Large intestine (tissue), 3 donors: ENCODE measurements at regions not wholly inside any gene's neighbourhood (a gene's known extent, or its start where the extent isn't known, plus 50 kb on each side); places are given as distances from the start of the nearest gene placed in this dataset.

Experiments used
- DNase-seq, 2 donors: peaks; one replicate each; pipeline versions ENCODE4 v3.0.0 to v3.0.0-alpha.2; 2013
- H3K27ac ChIP-seq: one replicate; pipeline ENCODE4 v1.5.1; 2013; ENCODE audit warnings: low read length
- H3K27me3 ChIP-seq: 2 replicates; pipeline ENCODE4 v1.6.1; 2013; ENCODE audit warnings: low read length; ENCODE audit not compliant: control insufficient read depth, insufficient read depth
- H3K36me3 ChIP-seq: 2 replicates; pipeline ENCODE4 v1.6.1; 2013; ENCODE audit warnings: low read length; ENCODE audit not compliant: control insufficient read depth, insufficient read depth
- H3K4me1 ChIP-seq: one replicate; pipeline ENCODE4 v1.6.1; 2013; ENCODE audit warnings: low read length; ENCODE audit not compliant: control insufficient read depth, insufficient read depth
- H3K4me3 ChIP-seq: one replicate; pipeline ENCODE4 v1.5.1; 2013; ENCODE audit warnings: low read length
- H3K9me3 ChIP-seq: one replicate; pipeline ENCODE4 v1.6.1; 2013; ENCODE audit warnings: mild to moderate bottlenecking, low read depth, low read length, moderate library complexity; ENCODE audit not compliant: control insufficient read depth
- WGBS: methylation state at CpG from one replicate; pipeline ENCODE4 v1.1.5; 2013; ENCODE audit warnings: low lambda C conversion rate; ENCODE audit not compliant: insufficient coverage; 5-methylcytosine and 5-hydroxymethylcytosine counted together

GRCh38 chr6:97841763-97842162, 558.7 kb upstream of the MMS22L start:
- WGBS: 100% methylated on average over 1 of the region's 3 CpGs
- Histone ChIP-seq H3K9me3 (no peaks in the 10 kb centered on the region), H3K4me3 (no peak overlapping the region), H3K36me3 (no peaks in the 10 kb centered on the region), H3K4me1 (no peaks in the 10 kb centered on the region), H3K27me3 (no peaks in the 10 kb centered on the region), H3K27ac (no peak overlapping the region)
- no peak for DNase-seq

GRCh38 chr6:97842521-97842920, 559.5 kb upstream of the MMS22L start:
- Histone ChIP-seq H3K4me3 (no peak overlapping the region), H3K27ac (no peak overlapping the region), H3K27me3 (no peaks in the 10 kb centered on the region), H3K4me1 (no peaks in the 10 kb centered on the region), H3K36me3 (no peaks in the 10 kb centered on the region), H3K9me3 (no peaks in the 10 kb centered on the region)
- WGBS: 94% methylated on average over 2 of the region's 2 CpGs
- no peak for DNase-seq

GRCh38 chr6:97849390-97849789, 566.4 kb upstream of the MMS22L start:
- H3K27ac ChIP-seq: no peak overlapping the region
- H3K9me3 ChIP-seq: no peaks in the 10 kb centered on the region
- WGBS: no CpG with 5 or more reads among the region's 2 CpGs
- H3K4me3 ChIP-seq: no peak overlapping the region
- no peaks in the 10 kb centered on the region for H3K4me1 ChIP-seq
- no peaks in the 10 kb centered on the region for H3K27me3 ChIP-seq
- H3K36me3 ChIP-seq: no peaks in the 10 kb centered on the region
- DNase-seq: no peak

- Histone ChIP-seq H3K4me1 (no peaks in the 10 kb centered on the region), H3K9me3 (no peaks in the 10 kb centered on the region), H3K27me3 (no peaks in the 10 kb centered on the region), H3K27ac (no peak overlapping the region), H3K36me3 (no peaks in the 10 kb centered on the region), H3K4me3 (no peak overlapping the region)
- DNase-seq: no peak
- 0% methylated on average over 2 of the region's 5 CpGs for WGBS
Observed at GRCh38 chr6:97850458-97851212, 567.6 kb upstream of the MMS22L start.

- H3K36me3 ChIP-seq: no peaks in the 10 kb centered on the region
- H3K4me1 ChIP-seq: no peaks in the 10 kb centered on the region
- no peak overlapping the region for H3K27ac ChIP-seq
- H3K27me3 ChIP-seq: no peaks in the 10 kb centered on the region
- no peak overlapping the region for H3K4me3 ChIP-seq
- no peaks in the 10 kb centered on the region for H3K9me3 ChIP-seq
- DNase-seq: no peak
Observed at GRCh38 chr6:97863697-97864096, 580.7 kb upstream of the MMS22L start.

- Histone ChIP-seq H3K9me3 (no peaks in the 10 kb centered on the region), H3K4me1 (no peaks in the 10 kb centered on the region), H3K27ac (no peak overlapping the region), H3K27me3 (no peaks in the 10 kb centered on the region), H3K4me3 (no peak overlapping the region), H3K36me3 (no peaks in the 10 kb centered on the region)
- 100% methylated on average over 2 of the region's 4 CpGs for WGBS
- no peak for DNase-seq
Observed at GRCh38 chr6:97864366-97864765, 581.4 kb upstream of the MMS22L start.

GRCh38 chr6:97864826-97865225, 581.8 kb upstream of the MMS22L start:
- no peak for DNase-seq
- no peaks in the 10 kb centered on the region for H3K9me3 ChIP-seq
- no peaks in the 10 kb centered on the region for H3K27me3 ChIP-seq
- H3K4me3 ChIP-seq: no peak overlapping the region
- no peaks in the 10 kb centered on the region for H3K36me3 ChIP-seq
- WGBS: 71% methylated on average over 1 of the region's 2 CpGs
- no peaks in the 10 kb centered on the region for H3K4me1 ChIP-seq
- H3K27ac ChIP-seq: no peak overlapping the region

- Histone ChIP-seq H3K4me1 (no peaks in the 10 kb centered on the region), H3K27ac (no peak overlapping the region), H3K27me3 (no peaks in the 10 kb centered on the region), H3K36me3 (no peaks in the 10 kb centered on the region), H3K9me3 (no peaks in the 10 kb centered on the region), H3K4me3 (no peak overlapping the region)
- WGBS: no CpG with 5 or more reads among the region's 2 CpGs
- no peak for DNase-seq
Observed at GRCh38 chr6:97865612-97866011, 582.6 kb upstream of the MMS22L start.

GRCh38 chr6:97866616-97867015, 583.6 kb upstream of the MMS22L start:
- DNase-seq: no peak
- Histone ChIP-seq H3K27ac (no peak overlapping the region), H3K27me3 (no peaks in the 10 kb centered on the region), H3K4me1 (no peaks in the 10 kb centered on the region), H3K4me3 (no peak overlapping the region), H3K36me3 (no peaks in the 10 kb centered on the region), H3K9me3 (no peaks in the 10 kb centered on the region)
- WGBS: 100% methylated on average over 2 of the region's 2 CpGs

- H3K36me3 ChIP-seq: no peaks in the 10 kb centered on the region
- DNase-seq: no peak
- WGBS: no CpG with 5 or more reads among the region's 2 CpGs
- H3K27me3 ChIP-seq: no peaks in the 10 kb centered on the region
- H3K9me3 ChIP-seq: no peaks in the 10 kb centered on the region
- no peak overlapping the region for H3K4me3 ChIP-seq
- no peak overlapping the region for H3K27ac ChIP-seq
- no peaks in the 10 kb centered on the region for H3K4me1 ChIP-seq
Observed at GRCh38 chr6:97867177-97867576, 584.2 kb upstream of the MMS22L start.

GRCh38 chr6:97870273-97870672, 587.3 kb upstream of the MMS22L start:
- H3K27ac ChIP-seq: no peak overlapping the region
- H3K36me3 ChIP-seq: no peaks in the 10 kb centered on the region
- H3K9me3 ChIP-seq: no peaks in the 10 kb centered on the region
- H3K4me3 ChIP-seq: no peak overlapping the region
- no peaks in the 10 kb centered on the region for H3K27me3 ChIP-seq
- no CpG with 5 or more reads among the region's 1 CpG for WGBS
- no peak for DNase-seq
- H3K4me1 ChIP-seq: no peaks in the 10 kb centered on the region
